Mammary epithelial cell (primary cell): ENCODE measurements at regions not wholly inside any gene's neighbourhood (a gene's known extent, or its start where the extent isn't known, plus 50 kb on each side); places are given as distances from the start of the nearest gene placed in this dataset.

ENCODE experiments used
- EZH2 ChIP-seq: IDR thresholded peaks from 2 replicates; pipeline ENCODE4 v1.6.1; 2012; ENCODE audit warnings: low read length, inconsistent platforms, borderline replicate concordance
- TF ChIP-seq, protein P1 (sequence below), 2 donors: IDR thresholded peaks in 1 of 2; conservative IDR thresholded peaks in 1 of 2; 2 replicates each; pipeline ENCODE4 v1.5.1; 2011 to 2012; ENCODE audit warnings: inconsistent platforms in 2 of 2, low read length in 2 of 2, mild to moderate bottlenecking in 2 of 2, control low read depth in 1 of 2, low read depth in 1 of 2; ENCODE audit not compliant: insufficient read depth in 1 of 2; ENCODE audit errors: extremely low read depth in 1 of 2

DNA sequence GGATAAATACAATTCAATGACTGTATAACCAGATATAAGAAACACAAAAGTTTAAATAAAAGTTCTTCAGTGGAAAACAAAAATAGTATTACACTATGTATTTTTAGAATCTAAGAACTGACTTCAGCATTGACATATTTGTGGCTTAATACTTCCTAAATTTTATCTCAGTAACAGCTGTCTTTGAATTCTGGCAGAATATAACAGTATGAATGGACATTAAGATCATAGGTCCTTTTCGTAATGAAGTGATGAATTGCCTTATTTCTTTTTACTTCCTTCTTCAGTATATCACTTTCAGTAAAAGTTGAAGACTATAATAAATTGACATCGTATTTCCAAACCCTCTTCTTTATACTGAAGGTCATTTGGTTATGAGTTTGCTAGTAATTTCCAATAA lies 1030.0 kb downstream of the MRPL39 start:
- TF ChIP-seq, protein P1, sequence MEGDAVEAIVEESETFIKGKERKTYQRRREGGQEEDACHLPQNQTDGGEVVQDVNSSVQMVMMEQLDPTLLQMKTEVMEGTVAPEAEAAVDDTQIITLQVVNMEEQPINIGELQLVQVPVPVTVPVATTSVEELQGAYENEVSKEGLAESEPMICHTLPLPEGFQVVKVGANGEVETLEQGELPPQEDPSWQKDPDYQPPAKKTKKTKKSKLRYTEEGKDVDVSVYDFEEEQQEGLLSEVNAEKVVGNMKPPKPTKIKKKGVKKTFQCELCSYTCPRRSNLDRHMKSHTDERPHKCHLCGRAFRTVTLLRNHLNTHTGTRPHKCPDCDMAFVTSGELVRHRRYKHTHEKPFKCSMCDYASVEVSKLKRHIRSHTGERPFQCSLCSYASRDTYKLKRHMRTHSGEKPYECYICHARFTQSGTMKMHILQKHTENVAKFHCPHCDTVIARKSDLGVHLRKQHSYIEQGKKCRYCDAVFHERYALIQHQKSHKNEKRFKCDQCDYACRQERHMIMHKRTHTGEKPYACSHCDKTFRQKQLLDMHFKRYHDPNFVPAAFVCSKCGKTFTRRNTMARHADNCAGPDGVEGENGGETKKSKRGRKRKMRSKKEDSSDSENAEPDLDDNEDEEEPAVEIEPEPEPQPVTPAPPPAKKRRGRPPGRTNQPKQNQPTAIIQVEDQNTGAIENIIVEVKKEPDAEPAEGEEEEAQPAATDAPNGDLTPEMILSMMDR (conservative IDR thresholded peaks at IDR 0.05 in 1 of 2, IDR thresholded peaks at IDR 0.05 in 1 of 2; ENCODE audit: extremely low read depth in 1 of 2, insufficient read depth in 1 of 2, low read depth in 1 of 2, low read length in 2 of 2): no peak
- TF ChIP-seq EZH2: no peak
